ENCODE measurements at regions not wholly inside any gene's neighbourhood (a gene's known extent, or its start where the extent isn't known, plus 50 kb on each side); places are given as distances from the start of the nearest gene placed in this dataset.

- TF ChIP-seq ATOH8 (CRISPR knock-in tag; IDR thresholded peaks at IDR 0.05; ENCODE audit: low read depth) (no peak), KDM1A (IDR thresholded peaks at IDR 0.05; ENCODE audit: low read depth) (no peak), SREBF2 (IDR thresholded peaks at IDR 0.05) (no peak), HOXA7 (CRISPR knock-in tag; IDR thresholded peaks at IDR 0.05) (no peak)
These were observed 66.4 kb upstream of the ATXN1 start (continued) for GRCh38 chr6:16827627-16828026.

- Histone ChIP-seq H3K27ac (no peak overlapping the region), H3K4me3 (no peak overlapping the region), H3K4me2 (no peak overlapping the region), H3K9me3 (no peaks in the 10 kb centered on the region), H3K4me1 (no peaks in the 10 kb centered on the region)
- ChIA-PET POLR2A (no interaction called here), CTCF (no interaction called here)
- no peak for DNase-seq (ENCODE audit: low read depth in 1 of 2, low spot score in 1 of 2)
- ATAC-seq, result no peak
- FAIRE-seq, result no peak
- 90% methylated on average over 6 of the region's 6 CpGs for WGBS (ENCODE audit: missing lambda C conversion rate)
- TF ChIP-seq RCOR1 (IDR thresholded peaks at IDR 0.05; ENCODE audit: low read depth, low read length) (no peak), FOXS1 (CRISPR knock-in tag; IDR thresholded peaks at IDR 0.05) (no peak), EP300 (IDR thresholded peaks at IDR 0.05) (no peak), HOXB5 (CRISPR knock-in tag; IDR thresholded peaks at IDR 0.05) (no peak), FOSL2 (IDR thresholded peaks at IDR 0.05) (no peak), FOSL2 (CRISPR knock-in tag; IDR thresholded peaks at IDR 0.05) (no peak), BHLHE40 (IDR thresholded peaks at IDR 0.05; ENCODE audit: low read depth, low read length) (no peak), HOXA7 (CRISPR knock-in tag; IDR thresholded peaks at IDR 0.05) (no peak), PBX3 (IDR thresholded peaks at IDR 0.05) (no peak), HES2 (IDR thresholded peaks at IDR 0.05) (no peak)
These were observed 64.5 kb upstream of the ATXN1 start for GRCh38 chr6:16825784-16826183.

- H3K4me3 ChIP-seq, result no peak overlapping the region
- WGBS (ENCODE audit: missing lambda C conversion rate), result 68% methylated on average over 10 of the region's 10 CpGs
- DNase-seq (ENCODE audit: low read depth in 1 of 2, low spot score in 1 of 2) (no peak), FAIRE-seq (no peak), ATAC-seq (no peak)
- H3K27ac ChIP-seq, result no peak overlapping the region
- CTCF ChIA-PET, result interaction anchor here (0.9 to 1.3 kb wide), 2 partner anchors 61 to 140 kb away, joined by 3 to 4 read pairs; no protein-coding TSS in a partner anchor
- TF ChIP-seq USF2 (IDR thresholded peaks at IDR 0.05) (no peak), ESRRA (IDR thresholded peaks at IDR 0.05; ENCODE audit: borderline replicate concordance, low read length) (no peak), FOSL2 (IDR thresholded peaks at IDR 0.05) (no peak), FOSL2 (CRISPR knock-in tag; IDR thresholded peaks at IDR 0.05) (no peak), HOXB13 (CRISPR knock-in tag; IDR thresholded peaks at IDR 0.05; ENCODE audit: low read depth) (no peak), SREBF2 (IDR thresholded peaks at IDR 0.05) (no peak), CBX2 (IDR thresholded peaks at IDR 0.05; ENCODE audit: borderline replicate concordance, low read depth) (no peak), ELK1 (IDR thresholded peaks at IDR 0.05; ENCODE audit: low read depth, low read length) (no peak), BCL3 (IDR thresholded peaks at IDR 0.05) (no peak), TFCP2L1 (CRISPR knock-in tag; IDR thresholded peaks at IDR 0.05) (no peak), RFX5 (IDR thresholded peaks at IDR 0.05) (no peak), FOSB (CRISPR knock-in tag; IDR thresholded peaks at IDR 0.05) (no peak), RCOR1 (IDR thresholded peaks at IDR 0.05; ENCODE audit: low read depth, low read length) (no peak), CHD4 (IDR thresholded peaks at IDR 0.05; ENCODE audit: borderline replicate concordance) (no peak), POLR2AphosphoS2 (conservative IDR thresholded peaks at IDR 0.05; ENCODE audit: low read length) (no peak)
- POLR2A ChIA-PET, result no interaction called here
- no peaks in the 10 kb centered on the region for H3K9me3 ChIP-seq
- H3K4me2 ChIP-seq, result no peak overlapping the region
- H3K4me1 ChIP-seq, result no peaks in the 10 kb centered on the region
These were observed 63.8 kb upstream of the ATXN1 start for GRCh38 chr6:16824845-16825685.
